ENCODE measurements at regions not wholly inside any gene's neighbourhood (a gene's known extent, or its start where the extent isn't known, plus 50 kb on each side); places are given as distances from the start of the nearest gene placed in this dataset.
A peak's percentile ranks its signal among the peaks of the same experiment; 100 is the strongest.

- intact Hi-C loops (cut with DNase I) = no loop called here
- no peak for DNase-seq
- Histone ChIP-seq H3K27me3 (no peaks in the 10 kb centered on the region), H3K9me3 (no peaks in the 10 kb centered on the region), H3K4me1 (peaks cover 0 to 23% (median 9%) of the 10 kb centered on the region in 4 donors), H3K36me3 (no peaks in the 10 kb centered on the region), H3K27ac (no peak overlapping the region), H3K4me3 (no peak overlapping the region)
- no peak for TF ChIP-seq POLR2AphosphoS5 (IDR thresholded peaks at IDR 0.05)
- TF ChIP-seq EP300 (IDR thresholded peaks at IDR 0.05) = no peak
- no peak for TF ChIP-seq POLR2A (IDR thresholded peaks at IDR 0.05)
- TF ChIP-seq, protein P1, sequence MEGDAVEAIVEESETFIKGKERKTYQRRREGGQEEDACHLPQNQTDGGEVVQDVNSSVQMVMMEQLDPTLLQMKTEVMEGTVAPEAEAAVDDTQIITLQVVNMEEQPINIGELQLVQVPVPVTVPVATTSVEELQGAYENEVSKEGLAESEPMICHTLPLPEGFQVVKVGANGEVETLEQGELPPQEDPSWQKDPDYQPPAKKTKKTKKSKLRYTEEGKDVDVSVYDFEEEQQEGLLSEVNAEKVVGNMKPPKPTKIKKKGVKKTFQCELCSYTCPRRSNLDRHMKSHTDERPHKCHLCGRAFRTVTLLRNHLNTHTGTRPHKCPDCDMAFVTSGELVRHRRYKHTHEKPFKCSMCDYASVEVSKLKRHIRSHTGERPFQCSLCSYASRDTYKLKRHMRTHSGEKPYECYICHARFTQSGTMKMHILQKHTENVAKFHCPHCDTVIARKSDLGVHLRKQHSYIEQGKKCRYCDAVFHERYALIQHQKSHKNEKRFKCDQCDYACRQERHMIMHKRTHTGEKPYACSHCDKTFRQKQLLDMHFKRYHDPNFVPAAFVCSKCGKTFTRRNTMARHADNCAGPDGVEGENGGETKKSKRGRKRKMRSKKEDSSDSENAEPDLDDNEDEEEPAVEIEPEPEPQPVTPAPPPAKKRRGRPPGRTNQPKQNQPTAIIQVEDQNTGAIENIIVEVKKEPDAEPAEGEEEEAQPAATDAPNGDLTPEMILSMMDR (IDR thresholded peaks at IDR 0.05) = no peak
- 94 to 95% methylated on average over 3 of the region's 3 CpGs for WGBS, 2 donors
These were observed 242.5 kb downstream of the RHOU start for GRCh38 chr1:228977741-228978140.

DNA sequence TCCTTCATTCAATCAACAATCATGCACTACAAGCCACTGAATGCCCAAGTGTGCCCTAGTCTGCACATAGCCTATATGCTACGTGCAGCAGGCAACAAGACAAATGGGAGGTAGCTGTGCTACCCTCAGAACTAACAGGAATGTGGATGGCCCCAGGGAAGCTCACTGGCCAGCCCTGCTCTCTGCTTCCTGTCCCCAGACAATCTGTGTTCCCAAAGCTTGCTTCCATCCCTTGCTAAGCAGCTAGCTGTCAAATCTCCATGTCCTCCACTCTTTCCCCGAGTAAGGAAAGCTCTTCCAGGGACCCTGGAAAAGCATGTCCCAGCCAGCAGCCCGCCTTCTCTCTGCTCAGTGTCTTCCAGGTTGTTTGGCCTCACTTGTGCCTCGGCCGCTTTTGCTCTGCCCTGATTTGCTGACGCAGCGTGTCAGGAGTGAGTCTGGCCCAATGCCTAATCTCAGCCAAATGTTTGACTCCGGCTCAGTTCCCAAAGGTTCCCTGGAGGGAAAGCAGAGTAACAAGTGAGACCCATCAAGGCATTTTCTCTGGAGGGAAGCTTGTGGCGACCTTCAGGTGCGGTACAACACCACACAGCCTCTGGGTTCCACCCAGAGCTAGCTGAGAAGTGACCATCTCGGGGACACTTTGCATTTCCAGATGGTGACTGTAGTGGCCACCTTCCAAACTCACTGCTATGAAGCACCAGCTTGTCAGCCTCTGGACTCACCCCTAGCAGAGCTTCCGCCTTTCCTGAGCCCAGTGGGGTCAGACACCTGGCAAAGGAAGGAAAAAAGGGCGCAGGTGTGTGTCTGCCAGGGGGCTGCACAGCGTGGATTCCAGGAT lies 243.4 kb downstream of the RHOU start:
- peak overlapping the region in 2 of 4 donors; percentile 55 to 56 for H3K27ac ChIP-seq
- H3K4me1 ChIP-seq = peaks cover 0 to 23% (median 9%) of the 10 kb centered on the region in 4 donors

DNA sequence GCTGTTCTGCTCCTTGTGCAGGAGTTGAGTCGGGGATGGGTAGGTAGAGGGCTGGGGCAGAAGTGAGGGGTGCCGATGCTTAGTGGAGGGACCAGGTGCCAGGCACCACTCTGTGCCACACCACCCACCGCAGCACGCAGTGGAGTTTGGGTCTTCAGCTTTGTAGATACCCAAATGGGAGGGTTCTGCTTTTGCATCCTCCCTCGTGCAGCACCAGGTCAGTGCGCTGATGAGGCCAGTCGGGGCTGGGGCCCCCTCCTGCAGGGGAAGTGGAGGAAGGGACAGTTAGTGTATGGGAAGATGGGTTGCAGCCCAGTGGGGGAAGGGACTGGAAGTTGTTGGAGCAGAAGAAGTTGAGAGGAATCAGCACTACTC lies 244.0 kb downstream of the RHOU start:
- Histone ChIP-seq H3K9me3 (no peaks in the 10 kb centered on the region), H3K4me1 (peaks cover 0 to 23% (median 9%) of the 10 kb centered on the region in 4 donors), H3K27ac (peak overlapping the region in 1 of 4 donors; percentile 56), H3K36me3 (no peaks in the 10 kb centered on the region), H3K27me3 (no peaks in the 10 kb centered on the region), H3K4me3 (no peak overlapping the region)
- no peak for DNase-seq
- intact Hi-C loops (cut with DNase I) = no loop called here
- WGBS, 2 donors = 90% methylated on average over 7 of the region's 7 CpGs
- TF ChIP-seq POLR2AphosphoS5 (IDR thresholded peaks at IDR 0.05) (no peak), EP300 (IDR thresholded peaks at IDR 0.05) (no peak), POLR2A (IDR thresholded peaks at IDR 0.05) (no peak)
- TF ChIP-seq, protein P1 (IDR thresholded peaks at IDR 0.05) = no peak

More for the DNA sequence above, 243.4 kb downstream of the RHOU start:
- no peaks in the 10 kb centered on the region for H3K27me3 ChIP-seq
- no peak overlapping the region for H3K4me3 ChIP-seq
- TF ChIP-seq, protein P1 (IDR thresholded peaks at IDR 0.05) = no peak
- no peak for TF ChIP-seq POLR2A (IDR thresholded peaks at IDR 0.05)
- TF ChIP-seq POLR2AphosphoS5 (IDR thresholded peaks at IDR 0.05) = peak in 3 of 4 donors; percentile 40 to 70 (median 66)
- TF ChIP-seq EP300 (IDR thresholded peaks at IDR 0.05) = peak in 2 of 4 donors; percentile 29 to 49
- intact Hi-C loops (cut with DNase I) = no loop called here
- no peaks in the 10 kb centered on the region for H3K9me3 ChIP-seq
- 73 to 81% methylated on average over 14 of the region's 14 CpGs for WGBS, 2 donors
- DNase-seq = peak; percentile 91
- H3K36me3 ChIP-seq = no peaks in the 10 kb centered on the region

DNA sequence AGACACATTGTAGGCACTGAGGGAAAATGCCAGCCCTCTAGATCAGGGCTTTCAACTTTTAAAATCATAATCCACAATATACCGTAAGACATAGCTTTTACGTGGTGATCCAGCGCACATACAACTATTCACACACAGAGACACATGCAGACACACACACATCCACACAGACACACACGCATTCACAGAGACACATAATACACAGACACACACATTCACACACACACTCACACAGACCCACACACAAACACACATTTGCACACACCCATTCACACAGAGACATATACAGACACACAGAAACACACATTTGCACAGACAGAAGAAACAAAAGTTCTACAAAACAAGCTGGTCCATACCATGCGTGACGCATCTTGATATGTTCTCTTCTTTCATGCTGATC lies 244.5 kb downstream of the RHOU start:
- H3K27me3 ChIP-seq = no peaks in the 10 kb centered on the region
- no peaks in the 10 kb centered on the region for H3K36me3 ChIP-seq
- TF ChIP-seq POLR2AphosphoS5 (IDR thresholded peaks at IDR 0.05) = no peak
- no peak overlapping the region for H3K4me3 ChIP-seq
- H3K27ac ChIP-seq = no peak overlapping the region
- H3K4me1 ChIP-seq = peaks cover 0 to 23% (median 9%) of the 10 kb centered on the region in 4 donors
- no peak for DNase-seq
- H3K9me3 ChIP-seq = no peaks in the 10 kb centered on the region
- intact Hi-C loops (cut with DNase I) = loop anchor here (10.0 kb wide), 2 partner anchors 175 to 245 kb away; no protein-coding TSS in a partner anchor
- 96 to 97% methylated on average over 6 of the region's 6 CpGs for WGBS, 2 donors

DNA sequence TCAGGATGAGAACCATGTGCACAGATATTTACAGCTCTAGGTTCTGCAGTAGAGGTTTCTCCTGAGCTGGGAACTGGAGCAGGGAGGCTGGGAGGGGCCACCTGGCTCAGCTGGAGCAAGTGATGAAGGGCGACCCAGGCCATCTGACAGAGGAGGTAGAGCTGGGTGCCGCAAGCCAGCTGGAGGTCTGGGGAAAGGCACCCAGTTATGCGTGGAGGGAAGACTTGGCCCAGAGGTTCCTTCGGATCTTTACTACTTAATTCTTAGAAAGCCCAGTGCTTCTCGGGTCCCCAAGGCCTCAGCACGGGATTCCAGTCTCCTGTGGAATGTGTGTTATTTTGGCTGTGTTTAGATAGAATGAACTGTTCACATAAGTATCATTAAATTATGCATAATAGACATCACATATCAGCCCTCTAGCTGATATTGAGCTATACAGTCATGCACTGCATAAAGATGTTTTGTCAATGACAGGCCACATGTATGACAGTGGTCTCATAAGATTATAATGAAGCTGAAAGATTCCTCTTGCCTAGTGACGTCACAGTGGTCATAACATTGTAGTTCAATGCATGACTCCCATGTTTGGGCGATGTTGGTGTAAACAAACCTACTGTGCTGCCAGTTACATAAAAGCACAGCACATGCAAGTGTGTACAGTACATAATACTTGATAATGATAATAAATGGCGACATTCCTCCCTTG lies 245.1 kb downstream of the RHOU start:
- DNase-seq = no peak
- Histone ChIP-seq H3K4me1 (peaks cover 0 to 23% (median 9%) of the 10 kb centered on the region in 4 donors), H3K4me3 (no peak overlapping the region), H3K36me3 (no peaks in the 10 kb centered on the region), H3K9me3 (no peaks in the 10 kb centered on the region), H3K27me3 (no peaks in the 10 kb centered on the region), H3K27ac (no peak overlapping the region)
- WGBS, 2 donors = 89 to 90% methylated on average over 9 of the region's 9 CpGs
- TF ChIP-seq, protein P1 (IDR thresholded peaks at IDR 0.05) = no peak
- no peak for TF ChIP-seq POLR2A (IDR thresholded peaks at IDR 0.05)
- no peak for TF ChIP-seq EP300 (IDR thresholded peaks at IDR 0.05)
- TF ChIP-seq POLR2AphosphoS5 (IDR thresholded peaks at IDR 0.05) = no peak
- intact Hi-C loops (cut with DNase I) = loop anchor here (10.0 kb wide), 2 partner anchors 176 to 244 kb away; no protein-coding TSS in a partner anchor

Data from sigmoid colon (tissue), 6 donors.